Prostate gland (tissue), 2 donors: ENCODE measurements at regions not wholly inside any gene's neighbourhood (a gene's known extent, or its start where the extent isn't known, plus 50 kb on each side); places are given as distances from the start of the nearest gene placed in this dataset.

Source experiments
- CTCF ChIP-seq, 4 experiments: fragments of 200-600 bp in 2 of 4; fragments of 450-650 bp in 2 of 4; sonication (generic) in 2 of 4; IDR thresholded peaks; 1 replicate in 3 of 4; 2 replicates in 1 of 4; pipeline ENCODE4 v1.5.1; 2016 to 2019; ENCODE audit warnings: antibody characterized with exemption in 4 of 4, mild to moderate bottlenecking in 2 of 4, moderate library complexity in 2 of 4
- POLR2AphosphoS5 ChIP-seq: sonication (generic); formaldehyde crosslinking; IDR thresholded peaks from one replicate; pipeline ENCODE4 v1.6.1; 2017; ENCODE audit warnings: antibody characterized with exemption

GRCh38 chr1:38228718-38229117, 182.1 kb upstream of the POU3F1 start:
- TF ChIP-seq CTCF (IDR thresholded peaks at IDR 0.05) (no peak), POLR2AphosphoS5 (no peak)
